ENCODE measurements at regions not wholly inside any gene's neighbourhood (a gene's known extent, or its start where the extent isn't known, plus 50 kb on each side); places are given as distances from the start of the nearest gene placed in this dataset.
"Not testable (repeated sequence)": the region's sequence is repeated elsewhere in the genome, so short reads cannot be mapped to it uniquely, and the experiment has no call there.

DNA sequence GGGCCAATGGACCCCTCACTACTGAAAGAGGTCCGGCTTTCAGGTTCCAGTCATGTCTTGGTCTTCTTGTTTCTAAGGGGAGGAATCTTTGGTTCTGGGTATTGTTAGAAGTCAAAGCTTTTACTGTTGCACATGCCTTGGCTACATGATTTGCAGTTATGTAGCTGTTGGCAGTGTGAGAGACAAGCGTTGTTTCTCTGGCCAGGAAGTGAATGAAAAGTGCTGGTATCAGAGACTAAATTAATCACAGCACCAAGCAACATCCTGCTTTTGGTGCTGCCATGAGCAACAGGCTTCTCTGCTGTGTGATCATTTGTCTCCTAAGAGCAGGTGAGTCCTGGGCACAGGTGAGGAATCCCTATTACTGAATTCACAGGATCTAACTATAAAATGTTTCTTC is 100.1 kb upstream of the PRSS3 start:
- DNase-seq (ENCODE audit: low read depth): no peak

DNA sequence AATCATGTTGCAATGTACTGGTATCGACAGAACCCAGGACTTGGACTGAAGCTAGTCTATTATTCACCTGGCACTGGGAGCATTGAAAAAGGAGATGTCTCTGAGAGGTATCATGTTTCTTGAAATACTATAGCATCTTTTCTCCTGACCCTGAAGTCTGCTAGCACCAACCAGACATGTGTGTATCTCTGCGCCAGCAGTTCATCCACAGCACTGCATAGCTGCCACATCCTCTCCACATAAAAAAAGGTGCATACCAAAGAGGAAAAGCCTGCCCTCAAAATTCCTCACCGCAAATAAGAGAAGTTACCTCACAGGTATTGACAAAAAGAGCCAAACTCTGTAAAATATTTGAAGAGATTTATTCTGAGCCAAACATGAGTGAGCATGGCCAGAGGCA is 99.5 kb upstream of the PRSS3 start:
- no peak for DNase-seq (ENCODE audit: low read depth)

DNA sequence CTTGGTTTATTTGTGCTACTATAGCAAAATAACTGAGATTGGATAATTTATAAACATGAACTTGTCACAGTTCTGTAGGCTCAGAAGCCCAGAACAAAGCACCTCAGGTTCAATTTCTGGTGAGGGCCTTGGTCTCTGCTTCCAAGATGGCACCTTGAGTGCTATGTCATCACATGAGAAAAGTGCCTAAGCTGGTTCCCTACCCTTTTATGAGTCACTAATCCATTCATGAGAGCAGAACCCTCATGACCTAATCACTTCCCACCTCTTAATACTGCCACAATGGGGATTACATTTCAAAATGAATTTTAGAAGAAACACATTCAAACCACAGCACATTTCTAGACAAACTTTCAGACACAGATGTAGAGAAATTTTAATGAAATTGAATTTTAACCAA is 98.2 kb upstream of the PRSS3 start:
- no peak for DNase-seq (ENCODE audit: low read depth)

DNA sequence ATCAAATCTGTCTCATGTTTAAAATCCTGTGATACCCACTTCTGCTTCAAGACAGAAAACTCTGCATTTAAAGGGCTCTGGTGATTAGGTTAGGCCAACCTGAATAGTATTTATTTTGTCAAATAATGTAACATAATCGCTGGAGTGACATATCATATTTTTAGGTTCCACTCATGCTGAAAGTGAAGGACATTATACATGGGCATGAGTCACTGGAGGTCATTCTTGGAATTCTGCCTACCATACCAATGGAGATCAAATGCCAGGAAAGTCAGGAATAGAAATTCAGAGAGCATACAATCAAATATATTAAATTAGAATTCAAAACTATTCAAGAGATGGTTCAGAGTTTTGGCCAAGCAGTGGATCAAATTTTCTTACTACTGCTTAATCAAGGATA is 97.1 kb upstream of the PRSS3 start:
- DNase-seq (ENCODE audit: low read depth): no peak

DNA sequence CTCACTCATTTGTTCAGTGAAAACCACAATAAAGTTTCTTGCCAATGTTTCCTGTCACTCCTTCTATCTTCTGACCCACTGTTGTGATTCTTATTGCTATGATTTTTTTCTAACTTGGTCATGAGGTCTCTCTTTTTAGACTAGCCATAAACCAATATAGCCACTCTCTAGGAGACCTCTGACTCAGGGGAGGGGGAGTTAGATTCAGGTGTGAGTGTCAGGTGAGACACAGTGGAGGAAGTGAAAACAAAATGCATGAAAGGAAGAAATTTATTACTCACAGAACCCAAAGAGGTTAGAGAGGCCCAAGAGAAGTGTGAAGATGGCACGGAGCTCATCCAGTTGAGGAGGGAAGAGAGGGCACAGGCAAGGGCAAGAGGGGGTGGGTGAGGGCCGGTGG is 94.4 kb upstream of the PRSS3 start:
- DNase-seq (ENCODE audit: low read depth): not testable (repeated sequence)

DNA sequence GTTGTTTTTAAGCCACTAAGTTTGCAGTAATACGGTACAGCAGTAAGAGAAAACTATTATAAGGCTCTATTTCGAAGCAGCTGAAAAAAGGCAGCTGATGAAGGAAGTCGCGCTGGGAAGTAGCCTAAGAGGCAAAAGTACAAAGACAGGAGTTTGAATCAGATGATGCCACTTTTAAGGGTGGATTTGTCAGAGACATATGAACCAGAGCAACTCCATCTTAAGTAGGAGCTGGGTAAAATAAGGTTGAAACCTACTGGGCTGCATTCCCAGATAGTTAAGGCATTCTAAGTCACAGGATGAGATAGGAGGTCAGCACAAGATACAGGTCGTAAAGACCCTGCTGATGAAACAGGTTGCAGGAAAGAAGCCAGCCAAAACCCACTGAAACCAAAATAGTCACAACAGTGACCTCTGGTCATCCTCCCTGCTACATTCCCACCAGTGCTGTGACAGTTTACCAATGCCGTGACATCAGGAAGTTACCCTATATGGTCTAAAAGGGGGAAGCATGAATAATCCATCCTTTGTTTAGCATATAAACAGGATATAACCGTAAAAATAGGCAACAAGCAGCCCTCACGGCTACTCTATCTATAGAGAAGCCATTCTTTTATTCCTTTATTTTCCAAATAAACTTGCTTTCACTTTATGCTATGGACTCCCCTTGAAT is 91.8 kb upstream of the PRSS3 start:
- DNase-seq (ENCODE audit: low read depth): no peak

DNA sequence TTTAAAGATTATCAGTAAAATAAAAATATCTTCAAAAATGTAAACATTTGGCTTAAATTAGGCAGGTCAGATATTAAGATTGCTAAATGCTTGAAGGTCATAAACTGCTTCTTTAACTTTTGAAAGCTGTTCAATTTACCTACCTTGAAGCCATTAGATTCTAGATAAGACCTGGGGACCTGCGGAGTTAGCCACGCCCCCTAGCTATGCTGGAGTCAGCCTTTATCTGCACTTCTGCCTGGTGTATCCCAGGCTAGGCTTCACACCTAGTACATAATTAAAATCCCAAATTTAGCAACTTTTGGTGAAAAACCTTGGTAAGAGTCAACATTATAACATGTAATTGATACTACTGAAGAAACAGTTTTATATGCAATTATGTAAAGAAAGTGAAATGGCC is 89.9 kb upstream of the PRSS3 start:
- DNase-seq (ENCODE audit: low read depth): not testable (repeated sequence)

DNA sequence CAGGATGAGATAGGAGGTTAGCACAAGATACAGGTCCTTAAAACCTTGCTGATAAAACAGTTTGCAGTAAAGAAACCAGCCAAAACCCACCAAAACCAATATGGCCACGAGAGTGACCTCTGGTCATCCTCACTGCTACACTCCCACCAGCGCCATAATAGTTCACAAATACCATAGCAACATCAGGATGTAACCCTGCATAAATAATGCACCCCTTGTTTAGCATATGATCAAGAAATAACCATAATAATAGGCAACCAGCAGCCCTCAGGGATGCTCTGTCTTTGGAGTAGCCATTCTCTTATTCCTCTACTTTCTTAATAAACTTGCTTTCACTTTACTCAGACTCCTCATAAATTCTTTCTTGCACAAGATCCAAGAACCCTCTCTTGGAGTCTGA is 86.9 kb upstream of the PRSS3 start:
- no peak for DNase-seq (ENCODE audit: low read depth)

DNA sequence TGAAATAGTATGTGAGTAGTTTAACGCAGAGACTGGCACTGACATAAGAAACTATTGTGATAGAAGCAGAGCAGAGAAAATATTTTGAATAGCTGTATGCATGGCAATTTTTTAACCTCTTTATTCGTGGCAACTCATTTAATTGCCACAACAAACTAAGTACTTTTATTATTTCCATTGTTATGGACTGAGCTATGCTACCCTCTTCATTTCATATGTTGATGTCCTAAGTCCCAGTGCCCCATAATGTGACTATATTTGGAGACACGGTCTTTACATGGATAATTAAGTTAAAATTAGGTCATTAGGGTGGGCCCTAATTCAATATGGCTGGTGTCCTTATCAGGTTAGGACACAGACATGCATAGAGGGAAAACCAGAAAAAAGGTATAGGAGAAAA is 86.1 kb upstream of the PRSS3 start:
- DNase-seq (ENCODE audit: low read depth): no peak

DNA sequence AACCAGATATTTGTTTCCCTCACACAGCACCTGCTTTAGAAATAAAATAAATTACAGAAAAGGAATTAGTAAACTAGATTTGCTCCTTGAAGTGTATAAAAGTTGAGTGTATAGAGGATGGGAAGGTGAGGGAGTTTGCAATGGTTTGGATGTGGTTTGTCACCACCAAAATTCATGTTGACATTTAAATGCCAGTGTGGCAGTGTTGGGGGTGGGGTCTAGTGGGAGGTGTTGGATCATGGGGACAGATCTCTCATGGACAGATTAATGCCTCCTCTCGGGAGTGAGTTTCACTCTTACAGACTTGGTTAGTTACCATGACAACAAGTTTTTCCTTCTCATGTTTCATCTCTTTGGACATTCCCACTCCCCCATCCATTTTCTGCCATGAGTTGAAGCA is 83.9 kb upstream of the PRSS3 start:
- not testable (repeated sequence) for DNase-seq (ENCODE audit: low read depth)

DNA sequence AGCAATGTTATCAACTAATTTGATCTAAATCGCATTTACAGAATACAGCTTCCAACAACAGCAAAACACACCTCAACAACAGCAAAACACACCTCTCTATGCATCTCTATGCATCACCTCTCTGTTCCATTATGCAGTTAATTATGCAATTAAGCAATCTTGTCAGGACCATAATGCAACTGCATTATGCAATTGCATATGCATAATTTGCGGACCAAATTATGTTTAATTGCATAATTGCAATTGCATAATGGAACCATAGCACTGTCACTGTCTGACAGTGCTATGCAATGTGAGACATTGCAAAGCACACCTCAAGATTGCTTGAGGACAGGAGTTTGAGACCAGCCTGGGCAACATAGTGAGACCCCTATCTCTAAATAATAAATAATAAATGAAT is 80.4 kb upstream of the PRSS3 start:
- no peak for DNase-seq (ENCODE audit: low read depth)

DNA sequence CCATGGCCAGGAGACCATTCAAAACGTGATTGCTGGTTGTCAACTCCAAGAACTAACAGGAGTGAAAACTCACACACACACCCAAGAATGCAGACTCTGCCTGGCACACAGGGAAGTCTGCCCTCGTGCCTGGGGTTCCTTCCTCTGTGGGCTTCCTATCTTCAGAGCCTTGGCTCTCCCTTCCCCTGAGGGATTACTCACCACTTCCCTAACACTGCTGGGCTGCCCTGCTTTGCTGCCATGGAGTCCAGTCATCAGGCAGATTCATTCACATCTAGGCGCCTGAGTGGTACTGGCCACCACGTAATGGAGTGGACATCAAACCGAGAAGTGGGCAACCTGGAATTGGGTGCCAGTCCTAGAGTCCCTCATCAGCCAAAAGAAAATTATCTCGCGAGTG is 76.4 kb upstream of the PRSS3 start:
- DNase-seq (ENCODE audit: low read depth): peak; percentile 75

DNA sequence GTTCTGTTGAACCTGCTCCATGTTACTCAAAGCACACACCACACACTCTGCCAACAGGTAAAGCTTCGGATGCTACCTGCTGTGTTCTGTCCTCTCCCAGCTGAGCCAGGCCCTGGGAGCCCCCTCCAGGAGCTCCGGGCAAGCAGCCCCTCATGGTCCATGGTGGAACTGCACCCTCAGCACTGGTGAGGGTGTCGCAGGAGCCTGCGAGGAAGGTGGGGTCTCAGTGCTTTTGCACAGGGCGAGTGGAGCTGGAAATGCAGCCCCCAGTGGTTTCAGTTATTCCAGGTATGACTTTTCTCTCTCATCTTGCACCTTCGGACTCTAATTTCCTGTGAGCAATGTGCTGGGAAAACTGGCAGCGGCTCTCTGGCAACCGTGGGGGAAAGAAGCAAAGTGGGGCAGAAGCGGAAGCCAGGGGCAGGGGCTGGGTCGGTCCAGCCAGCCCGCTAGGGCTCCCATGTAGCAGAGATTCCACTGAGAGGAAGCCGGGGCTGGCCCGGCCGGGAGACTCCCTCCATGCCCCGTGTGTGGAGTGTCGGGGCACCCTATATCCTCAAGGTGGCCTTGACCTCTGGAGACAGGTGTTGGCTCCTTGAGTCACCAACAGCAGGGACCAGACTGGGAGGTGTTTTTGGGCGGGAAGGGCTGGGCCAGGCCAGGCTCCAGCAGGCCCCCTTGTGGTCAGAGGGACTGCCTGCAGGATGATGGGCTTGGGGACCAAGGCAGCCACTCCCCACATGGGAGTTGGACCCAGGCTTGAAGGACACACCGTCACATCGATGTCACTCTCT is 75.6 kb upstream of the PRSS3 start:
- DNase-seq (ENCODE audit: low read depth): peak; percentile 47

DNA sequence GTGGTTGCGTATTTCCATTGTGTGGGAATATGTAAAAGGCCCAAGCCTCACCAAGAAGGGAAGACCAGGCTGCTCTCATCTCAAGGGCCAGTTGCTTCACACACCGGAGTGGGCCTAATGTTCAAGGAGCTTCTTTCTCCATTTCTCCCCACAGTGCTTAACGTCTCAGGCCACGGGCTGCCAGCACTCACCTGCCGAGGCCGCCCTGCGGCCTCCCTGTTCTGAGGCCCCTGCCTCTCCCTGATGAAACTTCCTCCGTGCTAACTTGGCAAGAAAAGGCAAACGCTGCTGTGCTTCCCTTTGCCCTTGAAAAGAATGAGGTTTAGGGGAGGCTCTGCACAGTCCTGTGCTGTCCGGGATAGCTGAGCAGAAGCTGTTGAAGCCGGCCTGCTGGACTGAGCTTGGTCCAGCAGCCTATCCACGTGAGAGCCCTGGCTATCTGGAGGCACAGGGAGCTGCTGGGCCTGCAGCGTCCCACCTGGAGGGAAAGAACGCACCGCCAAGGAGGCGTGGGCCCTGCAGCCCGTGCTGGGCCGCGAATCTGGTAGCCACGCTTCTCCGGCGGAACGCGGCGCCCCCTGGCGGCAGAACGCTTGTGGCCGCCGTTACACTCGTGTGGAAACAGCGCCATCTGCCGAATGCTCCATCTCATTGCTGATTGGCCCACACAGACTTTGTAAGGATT is 73.5 kb upstream of the PRSS3 start:
- peak; percentile 84 for DNase-seq (ENCODE audit: low read depth)

DNA sequence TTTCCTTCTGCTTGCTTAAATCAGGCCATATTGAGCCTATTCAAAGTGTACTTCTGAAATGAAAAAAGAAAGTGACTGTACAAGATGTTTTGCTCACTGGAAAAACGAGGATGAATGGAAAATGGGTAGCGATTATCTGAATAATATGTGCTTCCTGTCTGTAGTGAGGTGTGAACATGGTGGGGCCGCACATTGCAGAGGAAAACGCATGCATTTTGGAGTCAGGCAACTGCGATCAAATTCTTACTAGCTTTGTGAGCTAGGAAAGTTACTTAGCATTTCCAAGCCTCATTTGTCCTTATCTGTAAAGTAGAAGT is 73.0 kb upstream of the PRSS3 start:
- no peak for DNase-seq (ENCODE audit: low read depth)

DNA sequence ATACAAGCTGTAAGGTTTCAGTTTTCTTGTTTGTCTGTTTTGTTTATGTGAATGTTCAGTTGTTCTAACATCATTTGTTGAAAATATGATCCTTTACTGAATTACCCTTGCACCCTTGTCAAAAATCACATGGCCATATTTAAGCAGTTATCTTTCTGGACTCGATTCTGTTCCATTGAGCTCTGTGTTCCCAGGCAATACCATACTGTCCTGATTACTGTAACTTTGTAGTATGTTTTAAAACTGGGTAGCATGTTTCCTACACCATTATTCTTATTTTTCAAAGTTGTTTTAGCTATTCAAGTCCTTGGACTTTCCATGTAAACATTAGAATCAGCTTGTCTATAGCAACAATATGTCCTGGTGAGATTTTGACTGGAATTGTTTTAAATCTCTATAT is 66.7 kb upstream of the PRSS3 start:
- DNase-seq (ENCODE audit: low read depth): no peak

DNA sequence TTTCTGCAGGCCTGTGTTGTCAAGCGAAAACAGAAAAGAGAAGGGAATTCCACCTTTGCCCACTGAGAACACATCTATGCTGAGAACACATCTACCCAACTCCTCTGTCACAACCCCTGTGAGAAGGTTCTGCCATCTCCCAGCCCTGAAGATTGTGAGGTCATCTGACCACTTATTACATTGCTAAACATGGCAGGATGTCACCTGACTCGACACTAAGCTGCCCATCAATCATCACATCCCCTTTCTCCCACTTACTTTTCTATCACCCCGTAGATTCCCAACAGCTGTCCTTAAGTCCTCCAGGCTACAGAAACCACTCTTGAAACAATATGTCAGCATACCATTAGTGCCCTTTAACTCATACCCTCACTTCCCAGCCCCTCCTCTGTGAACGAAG is 64.2 kb upstream of the PRSS3 start:
- DNase-seq (ENCODE audit: low read depth): no peak

DNA sequence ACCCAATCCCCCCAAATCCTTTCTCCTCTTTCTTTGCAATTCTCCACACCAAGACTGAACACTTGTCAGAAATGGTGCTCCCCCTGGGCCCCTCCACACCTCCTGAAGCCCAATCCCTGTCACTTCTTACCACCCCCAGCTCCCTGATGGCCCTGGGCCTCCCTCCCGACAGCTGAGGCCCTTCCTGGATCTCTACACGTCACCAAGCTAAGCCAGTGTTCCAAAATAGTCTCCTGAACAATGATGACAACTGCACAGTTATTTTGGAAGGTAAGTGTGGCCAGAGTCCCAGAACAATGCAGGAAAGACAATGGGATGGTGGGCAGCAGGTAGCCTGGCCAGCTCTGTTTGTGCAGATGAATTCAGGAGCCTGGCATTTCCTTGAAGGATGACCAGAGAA is 63.7 kb upstream of the PRSS3 start:
- no peak for DNase-seq (ENCODE audit: low read depth)

DNA sequence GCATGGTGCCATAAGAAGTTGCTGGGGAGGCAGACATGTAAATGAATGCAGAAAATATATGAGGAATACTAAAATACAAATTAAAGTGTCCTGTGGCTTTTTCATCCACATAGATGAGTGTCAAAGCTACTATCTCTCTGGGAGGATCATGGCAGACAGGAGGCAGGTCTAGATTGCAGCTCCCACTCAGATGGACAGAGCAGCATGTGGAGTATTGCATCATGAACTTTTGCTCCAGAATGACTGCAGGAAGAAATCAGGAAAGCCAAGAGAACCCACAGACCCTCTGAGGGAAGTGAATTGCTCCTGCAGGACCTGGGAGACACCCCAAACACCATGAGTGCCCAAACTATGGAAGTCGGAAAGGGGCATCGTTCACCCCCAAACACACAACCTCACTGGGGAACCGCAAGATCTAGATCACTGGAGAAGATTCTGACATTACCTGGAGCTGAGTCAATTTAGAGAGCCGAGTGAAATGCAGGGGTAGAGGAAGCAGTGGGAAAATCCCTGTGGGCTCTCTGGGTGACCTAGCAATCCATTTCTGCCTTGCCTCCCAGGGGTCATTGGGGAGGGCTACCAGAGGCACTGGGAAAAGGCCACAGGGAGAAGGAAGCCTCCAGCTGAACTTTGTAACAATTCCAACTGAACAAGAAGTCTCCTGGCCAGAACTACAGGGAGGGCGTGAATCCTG is 61.0 kb upstream of the PRSS3 start:
- DNase-seq (ENCODE audit: low read depth): not testable (repeated sequence)

DNA sequence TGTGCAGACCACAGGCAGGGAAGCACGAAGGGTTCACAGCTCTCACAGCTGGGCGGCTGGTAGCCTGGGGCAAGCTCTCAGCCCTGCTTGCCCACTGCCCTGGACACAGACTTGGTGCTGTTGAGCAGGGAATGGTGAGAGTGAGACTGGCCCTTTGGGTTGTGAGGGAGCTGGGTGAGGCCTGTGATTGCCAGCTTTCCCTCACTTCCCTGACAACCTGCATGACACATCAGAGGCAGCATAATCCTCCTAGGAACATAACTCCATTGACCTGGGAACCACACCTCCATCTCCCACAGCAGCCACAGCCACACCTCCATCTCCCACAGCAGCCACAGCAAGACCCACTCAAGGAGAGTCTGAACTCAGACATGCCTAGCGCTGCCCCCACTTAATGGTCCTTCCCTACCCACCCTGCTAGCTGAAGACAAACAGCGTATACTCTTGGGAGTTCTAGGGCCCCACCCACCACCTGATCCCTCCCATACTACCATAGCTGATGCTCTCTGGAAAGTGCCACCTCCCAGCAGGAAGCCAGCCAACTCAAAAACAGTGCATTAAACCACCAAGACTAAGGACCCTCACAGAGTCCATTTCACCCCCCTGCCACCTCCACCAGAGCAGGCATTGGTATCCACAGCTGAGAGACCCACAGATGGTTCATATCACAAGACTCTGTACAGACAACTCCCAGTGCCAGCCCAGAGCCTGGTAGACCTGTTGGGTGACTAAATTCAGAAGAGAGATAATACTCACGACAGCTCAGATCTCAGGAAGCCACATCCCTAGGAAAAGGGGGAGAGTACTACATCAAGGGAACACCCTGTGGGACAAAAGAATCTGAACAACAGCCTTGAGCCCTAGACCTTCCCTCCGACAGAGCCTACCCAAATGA is 60.2 kb upstream of the PRSS3 start:
- not testable (repeated sequence) for DNase-seq (ENCODE audit: low read depth)

DNA sequence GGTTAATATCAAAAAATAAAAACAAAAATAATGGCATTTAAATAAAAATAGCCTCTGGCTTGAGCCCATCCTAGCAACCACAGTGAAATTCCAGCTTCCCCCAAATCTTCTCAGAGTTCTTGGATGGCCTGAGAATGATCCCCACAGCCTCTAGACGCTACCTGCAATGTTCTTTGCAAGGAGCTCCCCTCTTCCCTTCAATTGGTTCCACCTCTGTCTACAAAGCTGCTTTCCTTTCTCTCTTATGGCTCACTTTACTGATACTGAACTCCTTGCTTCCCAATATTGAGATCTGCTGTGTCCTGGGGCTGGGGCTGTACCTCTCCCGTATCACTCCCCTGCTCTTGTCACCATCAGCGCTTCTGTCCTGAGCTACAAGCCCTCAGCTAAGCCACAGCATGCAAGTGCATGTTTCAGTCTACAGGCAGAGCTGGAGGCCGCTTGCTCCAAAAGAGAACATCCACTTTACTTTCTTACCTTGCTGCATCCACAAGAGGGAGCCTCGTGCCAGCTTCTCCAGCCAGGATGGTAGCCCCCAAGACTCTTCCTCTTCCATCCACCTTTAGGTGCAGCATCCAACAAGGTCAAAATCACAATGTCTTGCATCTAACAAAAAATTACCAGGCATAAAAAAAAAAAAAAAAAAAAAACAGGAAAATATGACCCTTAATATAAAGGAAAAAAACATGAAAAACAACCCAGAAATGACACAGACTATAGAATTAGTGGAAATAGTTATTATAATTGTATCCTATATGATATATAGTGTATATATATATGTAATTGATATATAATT is 57.4 kb upstream of the PRSS3 start:
- peak; percentile 85 for DNase-seq (ENCODE audit: low read depth)

Measured in ELR (cell line).